ENCODE measurements at regions not wholly inside any gene's neighbourhood (a gene's known extent, or its start where the extent isn't known, plus 50 kb on each side); places are given as distances from the start of the nearest gene placed in this dataset.

DNA sequence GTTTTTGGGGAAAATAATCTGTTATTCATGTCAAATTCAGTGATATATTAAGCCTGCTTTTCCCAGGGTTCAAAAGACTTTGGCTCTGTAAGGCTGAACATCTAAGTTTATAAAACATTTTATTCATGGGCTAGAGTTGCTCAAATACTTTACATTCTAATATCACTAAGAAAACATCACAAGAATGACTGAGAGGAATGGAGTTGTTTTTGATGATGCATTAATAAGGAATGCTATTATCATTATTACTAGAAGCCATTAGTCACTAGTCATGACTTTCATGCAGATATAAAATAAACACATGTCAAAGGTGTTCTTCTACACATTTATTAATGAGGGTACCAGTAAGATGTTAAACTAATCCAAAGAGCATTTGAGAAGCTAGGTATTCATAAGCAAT lies 185.5 kb upstream of the KCNN2 start:
- TF ChIP-seq, protein P1, sequence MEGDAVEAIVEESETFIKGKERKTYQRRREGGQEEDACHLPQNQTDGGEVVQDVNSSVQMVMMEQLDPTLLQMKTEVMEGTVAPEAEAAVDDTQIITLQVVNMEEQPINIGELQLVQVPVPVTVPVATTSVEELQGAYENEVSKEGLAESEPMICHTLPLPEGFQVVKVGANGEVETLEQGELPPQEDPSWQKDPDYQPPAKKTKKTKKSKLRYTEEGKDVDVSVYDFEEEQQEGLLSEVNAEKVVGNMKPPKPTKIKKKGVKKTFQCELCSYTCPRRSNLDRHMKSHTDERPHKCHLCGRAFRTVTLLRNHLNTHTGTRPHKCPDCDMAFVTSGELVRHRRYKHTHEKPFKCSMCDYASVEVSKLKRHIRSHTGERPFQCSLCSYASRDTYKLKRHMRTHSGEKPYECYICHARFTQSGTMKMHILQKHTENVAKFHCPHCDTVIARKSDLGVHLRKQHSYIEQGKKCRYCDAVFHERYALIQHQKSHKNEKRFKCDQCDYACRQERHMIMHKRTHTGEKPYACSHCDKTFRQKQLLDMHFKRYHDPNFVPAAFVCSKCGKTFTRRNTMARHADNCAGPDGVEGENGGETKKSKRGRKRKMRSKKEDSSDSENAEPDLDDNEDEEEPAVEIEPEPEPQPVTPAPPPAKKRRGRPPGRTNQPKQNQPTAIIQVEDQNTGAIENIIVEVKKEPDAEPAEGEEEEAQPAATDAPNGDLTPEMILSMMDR (IDR thresholded peaks at IDR 0.05; ENCODE audit: control extremely low read depth, extremely low read depth, low read depth, missing control alignments), result no peak
- ChIA-PET POLR2A (no interaction called here), CTCF (no interaction called here)
- DNase-seq (ENCODE audit: extremely low spot score), result no peak

DNA sequence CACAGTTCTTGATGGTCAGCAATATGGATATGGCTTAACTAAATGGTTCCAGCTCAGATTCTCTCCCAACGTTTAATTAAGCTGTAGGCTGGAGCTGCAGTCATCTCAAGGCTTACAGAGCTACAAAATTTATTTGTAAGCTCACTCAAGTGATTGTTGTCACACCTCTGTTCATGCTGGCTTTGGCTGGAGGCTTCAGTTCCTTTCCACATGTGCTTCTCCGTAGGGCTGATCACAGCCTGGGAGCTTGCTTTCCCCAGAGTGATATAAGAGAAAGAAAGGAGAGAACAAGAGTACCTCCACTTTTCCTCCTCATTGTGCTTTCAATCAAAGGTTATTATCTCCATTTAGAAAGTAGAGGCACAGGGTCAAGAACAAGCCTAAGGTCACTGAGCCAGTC lies 182.7 kb upstream of the KCNN2 start:
- ChIA-PET CTCF (interaction anchor here (1.3 kb wide), 1 partner anchor 13 kb away, joined by 3 read pairs; no protein-coding TSS in a partner anchor), POLR2A (no interaction called here)
- TF ChIP-seq, protein P1 (IDR thresholded peaks at IDR 0.05; ENCODE audit: control extremely low read depth, extremely low read depth, low read depth, missing control alignments), result no peak
- no peak for DNase-seq (ENCODE audit: extremely low spot score)

DNA sequence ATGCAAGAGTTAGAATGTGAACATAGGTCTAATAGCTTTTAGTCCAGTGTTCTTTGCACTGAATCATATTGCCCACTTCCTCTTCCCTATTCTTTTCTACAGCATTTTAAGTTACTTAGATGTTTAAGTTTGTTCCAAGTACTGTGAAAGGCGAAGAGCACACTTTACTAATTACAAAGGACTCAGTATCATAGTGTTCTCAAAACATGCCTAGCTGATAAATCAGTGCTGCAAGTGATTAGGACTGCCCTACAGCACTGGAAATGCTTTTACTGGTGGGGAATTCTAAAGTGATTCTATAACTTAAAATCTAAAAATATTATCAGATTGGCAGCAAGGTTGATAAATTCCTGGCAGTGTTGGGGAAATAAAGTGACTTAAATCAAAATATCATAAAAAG lies 177.9 kb upstream of the KCNN2 start:
- ChIA-PET POLR2A (no interaction called here), CTCF (no interaction called here)
- DNase-seq (ENCODE audit: extremely low spot score), result no peak
- TF ChIP-seq, protein P1 (IDR thresholded peaks at IDR 0.05; ENCODE audit: control extremely low read depth, extremely low read depth, low read depth, missing control alignments), result no peak

GRCh38 chr5:114185274-114185673 lies 176.6 kb upstream of the KCNN2 start:
- CTCF ChIA-PET, result no interaction called here
- TF ChIP-seq, protein P1 (IDR thresholded peaks at IDR 0.05; ENCODE audit: control extremely low read depth, extremely low read depth, low read depth, missing control alignments), result no peak
- DNase-seq (ENCODE audit: extremely low spot score), result no peak
- POLR2A ChIA-PET, result no interaction called here

DNA sequence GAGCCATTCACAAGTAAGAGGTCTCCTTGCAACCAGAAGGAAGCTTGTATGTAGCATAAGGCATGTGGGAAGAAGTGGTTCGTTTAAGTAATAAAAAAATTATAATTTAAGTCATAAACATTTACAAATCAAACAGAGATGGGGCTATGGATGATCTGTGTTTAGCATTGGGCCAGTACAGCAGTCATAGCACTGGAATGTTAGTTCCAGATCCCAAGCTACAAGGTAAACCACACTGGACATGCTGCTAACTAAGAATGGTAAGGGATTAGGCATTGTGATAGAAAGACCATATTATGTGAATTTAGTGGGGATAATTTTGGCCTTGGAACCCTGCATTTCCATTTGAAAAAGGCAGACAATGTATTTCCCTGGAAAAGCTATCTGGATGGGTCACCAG lies 170.4 kb upstream of the KCNN2 start:
- DNase-seq (ENCODE audit: extremely low spot score), result no peak
- ChIA-PET POLR2A (no interaction called here), CTCF (interaction anchor here (1.2 to 1.7 kb wide), 2 partner anchors 19 to 33 kb away, joined by 3 to 4 read pairs; no protein-coding TSS in a partner anchor)
- TF ChIP-seq, protein P1 (IDR thresholded peaks at IDR 0.05; ENCODE audit: control extremely low read depth, extremely low read depth, low read depth, missing control alignments), result no peak

DNA sequence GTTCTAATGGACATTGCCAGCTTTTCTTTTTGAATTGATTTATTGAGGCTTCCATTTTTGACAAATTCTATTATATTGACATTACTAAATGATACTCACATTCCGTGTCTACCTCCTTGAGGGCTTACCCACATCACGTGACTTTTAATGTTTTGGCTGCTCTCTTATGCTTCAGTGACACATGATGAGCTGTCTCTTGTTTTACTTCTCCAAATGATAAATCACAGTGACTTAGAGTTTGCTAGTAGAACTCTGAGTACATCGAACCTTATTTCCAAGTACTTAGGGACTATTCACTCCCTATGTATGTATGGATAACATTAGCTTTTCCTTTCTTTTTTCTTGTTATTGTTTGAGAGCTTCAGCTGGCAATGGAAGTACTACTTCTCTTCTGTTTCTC lies 169.8 kb upstream of the KCNN2 start:
- ChIA-PET CTCF (interaction anchor here (1.2 to 1.7 kb wide), 3 partner anchors 10 to 32 kb away, joined by 3 to 4 read pairs (median 3); no protein-coding TSS in a partner anchor), POLR2A (no interaction called here)
- no peak for DNase-seq (ENCODE audit: extremely low spot score)
- TF ChIP-seq, protein P1 (IDR thresholded peaks at IDR 0.05; ENCODE audit: control extremely low read depth, extremely low read depth, low read depth, missing control alignments), result no peak

DNA sequence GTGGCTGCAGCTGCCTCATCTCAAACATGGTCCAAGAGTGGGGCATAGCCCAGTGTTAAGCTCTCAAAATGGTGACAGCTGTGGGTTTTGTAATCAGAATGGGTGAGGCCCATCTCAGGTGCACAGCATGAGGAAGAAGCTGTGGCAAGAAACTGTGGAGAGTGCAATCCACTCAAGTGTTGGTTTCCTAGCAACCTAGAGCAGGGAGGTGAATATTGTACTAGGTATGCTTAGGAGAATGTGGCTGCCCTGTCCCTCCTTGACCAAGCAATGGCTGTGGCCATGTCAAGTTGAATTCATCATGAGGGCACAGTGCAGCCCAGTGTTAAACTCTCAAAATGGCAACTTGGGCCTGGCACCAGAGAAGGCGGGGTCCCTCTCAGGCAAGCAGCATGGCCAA lies 160.5 kb upstream of the KCNN2 start:
- TF ChIP-seq, protein P1 (IDR thresholded peaks at IDR 0.05; ENCODE audit: control extremely low read depth, extremely low read depth, low read depth, missing control alignments), result no peak
- ChIA-PET CTCF (interaction anchor here (1.1 to 2.5 kb wide), 3 partner anchors 8 to 100 kb away, joined by 3 to 6 read pairs (median 3); no protein-coding TSS in a partner anchor), POLR2A (no interaction called here)
- no peak for DNase-seq (ENCODE audit: extremely low spot score)

Measured in GM10248 (cell line).